Liver (tissue), 8 donors: ENCODE measurements at regions not wholly inside any gene's neighbourhood (a gene's known extent, or its start where the extent isn't known, plus 50 kb on each side); places are given as distances from the start of the nearest gene placed in this dataset.

ENCODE experiments used
- DNase-seq: peaks from one replicate; pipeline ENCODE4 v3.0.0-alpha.2; 2017; ENCODE audit warnings: low spot score
- H3K27ac ChIP-seq, 2 donors: one replicate each; pipeline ENCODE4 v1.7.0; 2013; ENCODE audit warnings: inconsistent platforms in 2 of 2, low read length in 2 of 2, control low read depth in 1 of 2, low read depth in 1 of 2, mild to moderate bottlenecking in 1 of 2
- H3K27me3 ChIP-seq, 4 donors: one replicate each; pipeline versions ENCODE4 v1.6.1 to v1.7.0; 2013; ENCODE audit warnings: low read length in 3 of 4, inconsistent platforms in 1 of 4, mild to moderate bottlenecking in 1 of 4, moderate library complexity in 1 of 4; ENCODE audit not compliant: control insufficient read depth in 4 of 4, insufficient read depth in 4 of 4
- H3K36me3 ChIP-seq, 4 donors: one replicate each; pipeline versions ENCODE4 v1.6.1 to v1.7.0; 2013; ENCODE audit warnings: low read length in 3 of 4, mild to moderate bottlenecking in 3 of 4, low read depth in 1 of 4, moderate library complexity in 1 of 4; ENCODE audit not compliant: control insufficient read depth in 4 of 4, insufficient read depth in 3 of 4
- H3K4me1 ChIP-seq, 4 donors: one replicate each; pipeline versions ENCODE4 v1.6.1 to v1.7.0; 2013; ENCODE audit warnings: low read length in 3 of 4, mild to moderate bottlenecking in 3 of 4, moderate library complexity in 1 of 4; ENCODE audit not compliant: control insufficient read depth in 4 of 4, insufficient read depth in 4 of 4
- H3K4me3 ChIP-seq, 3 donors: one replicate each; pipeline versions ENCODE4 v1.6.1 to v1.7.0; 2013; ENCODE audit warnings: low read length in 3 of 3, control low read depth in 1 of 3, low read depth in 1 of 3, mild to moderate bottlenecking in 1 of 3
- H3K9ac ChIP-seq, 2 donors: one replicate each; pipeline ENCODE4 v1.7.0; 2013; ENCODE audit warnings: low read length in 2 of 2, mild to moderate bottlenecking in 2 of 2, moderate library complexity in 2 of 2, control low read depth in 1 of 2, low read depth in 1 of 2
- H3K9me3 ChIP-seq, 4 donors: one replicate each; pipeline versions ENCODE4 v1.6.1 to v1.7.0; 2013; ENCODE audit warnings: low read length in 3 of 4; ENCODE audit not compliant: control insufficient read depth in 4 of 4
- ATF3 ChIP-seq: IDR thresholded peaks from 2 replicates; pipeline ENCODE4 v1.6.1; 2016; ENCODE audit warnings: antibody characterized with exemption
- CTCF ChIP-seq: fragments of 150-350 bp; IDR thresholded peaks from 2 replicates; pipeline ENCODE4 v1.5.1; 2017; ENCODE audit warnings: improper control_type of control experiment, low read depth, low read length; ENCODE audit not compliant: missing input control
- FOXA1 ChIP-seq: IDR thresholded peaks from 2 replicates; pipeline ENCODE4 v1.6.1; 2016; ENCODE audit warnings: antibody characterized with exemption
- FOXA2 ChIP-seq: IDR thresholded peaks from 2 replicates; pipeline ENCODE4 v1.6.1; 2016; ENCODE audit warnings: antibody characterized with exemption
- HNF4A ChIP-seq, 2 donors: conservative IDR thresholded peaks; 2 replicates each; pipeline ENCODE4 v1.6.1; 2016; ENCODE audit warnings: antibody characterized with exemption in 2 of 2, mild to moderate bottlenecking in 2 of 2
- HNF4G ChIP-seq: IDR thresholded peaks from 2 replicates; pipeline ENCODE4 v1.6.1; 2016; ENCODE audit warnings: antibody characterized with exemption
- JUND ChIP-seq, 2 donors: IDR thresholded peaks; 2 replicates each; pipeline ENCODE4 v1.6.1; 2016; ENCODE audit warnings: antibody characterized with exemption in 2 of 2
- NR2F2 ChIP-seq: IDR thresholded peaks from 2 replicates; pipeline ENCODE4 v1.6.1; 2016; ENCODE audit warnings: antibody characterized with exemption
- RAD21 ChIP-seq, 2 donors: IDR thresholded peaks; 2 replicates each; pipeline ENCODE4 v1.6.1; 2016; ENCODE audit warnings: antibody characterized with exemption in 2 of 2, mild to moderate bottlenecking in 2 of 2
- REST ChIP-seq: IDR thresholded peaks from 2 replicates; pipeline ENCODE4 v1.6.1; 2016; ENCODE audit warnings: antibody characterized with exemption, mild to moderate bottlenecking
- RXRA ChIP-seq, 2 donors: IDR thresholded peaks; 2 replicates each; pipeline ENCODE4 v1.6.1; 2017 to 2018; ENCODE audit warnings: antibody characterized with exemption in 2 of 2, mild to moderate bottlenecking in 1 of 2
- SP1 ChIP-seq: IDR thresholded peaks from 2 replicates; pipeline ENCODE4 v1.6.1; 2018; ENCODE audit warnings: antibody characterized with exemption, mild to moderate bottlenecking
- TAF1 ChIP-seq: conservative IDR thresholded peaks from 2 replicates; pipeline ENCODE4 v1.6.1; 2016; ENCODE audit warnings: antibody characterized with exemption, mild to moderate bottlenecking
- YY1 ChIP-seq: IDR thresholded peaks from 2 replicates; pipeline ENCODE4 v1.6.1; 2016; ENCODE audit warnings: antibody characterized with exemption, mild to moderate bottlenecking
- ZBTB33 ChIP-seq: IDR thresholded peaks from 2 replicates; pipeline ENCODE4 v1.6.1; 2016; ENCODE audit warnings: antibody characterized with exemption
- WGBS: extraction: QIAGEN DNeasy Blood & Tissue Kit; methylation state at CpG from one replicate; pipeline ENCODE4 v1.1.7; 2013; 5-methylcytosine and 5-hydroxymethylcytosine counted together
- TF ChIP-seq, protein P1 (sequence below): IDR thresholded peaks from 2 replicates; pipeline ENCODE4 v1.6.1; 2016; ENCODE audit warnings: antibody characterized with exemption
- donor health status: healthy.
- donor health status: healthy.
- donor health status: healthy.
- donor health status: healthy.
- donor health status: healthy.

DNA sequence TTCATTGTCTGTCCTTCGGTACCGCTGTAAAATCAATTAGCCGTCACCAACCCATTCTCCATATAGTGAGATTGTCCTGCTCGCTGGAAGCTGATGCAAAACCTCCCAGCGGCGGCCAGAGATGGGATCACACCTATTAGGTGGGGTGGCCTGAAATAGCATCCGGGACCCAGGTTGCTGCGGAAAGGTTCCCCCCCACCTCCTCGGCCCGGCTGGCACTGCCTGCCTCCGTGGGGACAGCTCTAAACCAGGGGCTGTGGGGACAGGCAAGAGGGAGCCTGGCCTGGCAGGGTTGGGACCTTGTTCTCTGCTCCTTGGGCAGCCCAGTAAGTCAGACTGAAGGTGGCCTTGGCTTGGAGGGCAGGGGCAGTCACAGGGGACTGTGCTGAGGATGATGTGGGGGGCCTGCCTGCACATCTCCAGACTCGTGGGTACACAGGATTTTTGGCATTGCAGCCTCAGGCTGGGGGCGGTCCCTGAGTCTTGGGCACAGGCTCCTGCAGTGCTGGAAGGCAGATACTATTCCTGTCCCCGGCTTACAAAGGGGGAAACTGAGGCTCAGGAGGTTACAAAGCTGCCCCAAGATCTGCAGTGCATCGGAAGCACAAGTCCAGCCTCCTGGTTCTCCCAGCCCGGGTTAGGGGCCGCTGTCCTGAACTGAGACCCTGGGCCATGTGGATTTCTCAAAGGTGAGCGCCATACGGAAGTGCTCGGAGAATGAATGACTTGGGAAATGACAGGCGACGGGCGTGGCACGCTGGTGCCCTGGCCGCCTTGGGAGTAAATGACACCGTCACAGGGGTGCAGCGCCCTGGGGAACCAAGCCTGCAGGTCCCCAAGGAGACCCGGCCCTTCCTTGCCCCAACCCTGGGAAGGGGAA is 65.6 kb downstream of the UNCX start (continued):
- no peak for TF ChIP-seq CTCF

DNA sequence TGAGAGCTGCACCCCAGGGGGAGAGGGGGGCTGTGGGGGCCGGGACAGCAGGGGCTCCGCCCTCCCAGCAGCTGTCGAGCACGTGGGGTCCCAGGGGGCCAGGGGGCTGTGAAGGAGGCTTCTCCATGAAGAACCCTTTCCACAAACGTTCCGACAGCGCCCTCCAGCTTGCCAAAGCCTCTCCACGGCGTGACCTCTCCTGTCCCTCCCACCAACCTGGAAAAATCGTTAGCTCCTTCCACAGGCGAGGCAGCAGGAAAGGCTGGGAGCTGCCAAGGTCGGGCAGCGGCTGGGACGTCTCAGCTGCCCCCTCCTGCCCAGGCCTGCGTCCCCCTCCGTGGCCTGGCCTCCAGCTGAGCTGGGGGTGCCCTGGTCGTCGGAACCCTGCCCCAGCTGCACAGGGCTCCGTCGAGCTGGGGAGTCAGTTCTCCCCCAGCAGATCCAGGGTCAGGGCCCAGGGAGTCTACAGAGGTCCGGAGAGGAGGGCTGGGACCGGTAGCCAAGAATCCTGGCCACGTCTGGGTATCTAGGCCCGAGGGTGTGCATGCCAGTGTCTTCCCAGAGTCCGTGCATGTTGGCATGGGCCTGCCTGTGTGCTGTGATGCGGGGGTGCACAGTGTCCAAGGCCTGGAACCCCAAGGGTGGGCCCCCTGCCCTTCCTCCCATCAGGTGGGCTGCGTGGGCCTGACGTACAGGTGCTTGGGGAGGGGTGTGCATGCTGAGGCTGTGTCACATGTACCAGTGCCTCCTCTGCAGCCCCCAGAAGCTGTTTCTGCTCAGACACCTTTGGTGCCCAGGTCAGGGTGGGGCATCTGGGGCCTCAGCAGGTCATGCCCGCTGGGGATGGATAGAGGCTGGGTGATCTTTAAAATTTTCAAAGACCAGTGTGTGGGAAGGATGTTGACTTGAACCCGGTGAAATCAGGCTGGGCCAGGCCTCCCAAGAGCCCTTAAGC is 66.5 kb downstream of the UNCX start:
- no peak for TF ChIP-seq HNF4G
- no peak for TF ChIP-seq CTCF
- TF ChIP-seq REST = no peak
- TF ChIP-seq ZBTB33 = no peak
- no peak for TF ChIP-seq TAF1
- TF ChIP-seq FOXA2 = no peak
- TF ChIP-seq ATF3 = no peak
- TF ChIP-seq YY1 = no peak
- no peak for TF ChIP-seq RAD21 (IDR thresholded peaks at IDR 0.05)
- no peak for TF ChIP-seq NR2F2
- TF ChIP-seq SP1 = no peak
- no peak for TF ChIP-seq HNF4A (conservative IDR thresholded peaks at IDR 0.05)
- TF ChIP-seq RXRA (IDR thresholded peaks at IDR 0.05) = no peak
- TF ChIP-seq, protein P1, sequence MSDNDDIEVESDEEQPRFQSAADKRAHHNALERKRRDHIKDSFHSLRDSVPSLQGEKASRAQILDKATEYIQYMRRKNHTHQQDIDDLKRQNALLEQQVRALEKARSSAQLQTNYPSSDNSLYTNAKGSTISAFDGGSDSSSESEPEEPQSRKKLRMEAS = no peak
- no peak for TF ChIP-seq JUND (IDR thresholded peaks at IDR 0.05)
- no peak for TF ChIP-seq FOXA1
- no peak for DNase-seq
- peaks cover 0 to 11% (median under 1%) of the 10 kb centered on the region in 4 donors for H3K27me3 ChIP-seq
- no peak overlapping the region for H3K4me3 ChIP-seq
- no peaks in the 10 kb centered on the region for H3K4me1 ChIP-seq
- H3K9ac ChIP-seq = no peak overlapping the region
- no peak overlapping the region for H3K27ac ChIP-seq
- no peaks in the 10 kb centered on the region for H3K36me3 ChIP-seq
- WGBS = 56% methylated on average over 30 of the region's 30 CpGs
- no peaks in the 10 kb centered on the region for H3K9me3 ChIP-seq
